ENCODE measurements at regions not wholly inside any gene's neighbourhood (a gene's known extent, or its start where the extent isn't known, plus 50 kb on each side); places are given as distances from the start of the nearest gene placed in this dataset.

DNA sequence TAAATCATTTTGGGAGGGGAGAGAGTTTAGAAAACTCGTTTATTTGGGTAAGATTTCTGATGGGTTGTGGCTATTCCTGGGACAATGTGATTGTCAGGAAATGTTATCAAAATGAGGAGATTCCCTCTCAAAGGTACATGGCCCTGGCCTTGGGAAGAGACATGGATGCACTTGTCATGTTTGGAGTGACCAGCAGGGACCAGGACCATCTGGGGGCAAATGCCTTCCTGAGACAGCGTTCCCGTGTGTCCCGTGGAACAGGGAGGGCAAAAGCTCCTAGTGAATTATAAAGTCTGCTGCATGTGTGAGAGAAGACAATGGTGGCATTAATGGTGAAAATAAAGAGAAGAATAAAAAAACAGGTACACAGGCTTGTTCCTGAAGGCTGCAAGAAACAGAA lies 317.3 kb downstream of the ZNF536 start:
- no peak for TF ChIP-seq CHD2 (IDR thresholded peaks at IDR 0.05; ENCODE audit: low read length, partially characterized antibody)
- TF ChIP-seq, protein P1, sequence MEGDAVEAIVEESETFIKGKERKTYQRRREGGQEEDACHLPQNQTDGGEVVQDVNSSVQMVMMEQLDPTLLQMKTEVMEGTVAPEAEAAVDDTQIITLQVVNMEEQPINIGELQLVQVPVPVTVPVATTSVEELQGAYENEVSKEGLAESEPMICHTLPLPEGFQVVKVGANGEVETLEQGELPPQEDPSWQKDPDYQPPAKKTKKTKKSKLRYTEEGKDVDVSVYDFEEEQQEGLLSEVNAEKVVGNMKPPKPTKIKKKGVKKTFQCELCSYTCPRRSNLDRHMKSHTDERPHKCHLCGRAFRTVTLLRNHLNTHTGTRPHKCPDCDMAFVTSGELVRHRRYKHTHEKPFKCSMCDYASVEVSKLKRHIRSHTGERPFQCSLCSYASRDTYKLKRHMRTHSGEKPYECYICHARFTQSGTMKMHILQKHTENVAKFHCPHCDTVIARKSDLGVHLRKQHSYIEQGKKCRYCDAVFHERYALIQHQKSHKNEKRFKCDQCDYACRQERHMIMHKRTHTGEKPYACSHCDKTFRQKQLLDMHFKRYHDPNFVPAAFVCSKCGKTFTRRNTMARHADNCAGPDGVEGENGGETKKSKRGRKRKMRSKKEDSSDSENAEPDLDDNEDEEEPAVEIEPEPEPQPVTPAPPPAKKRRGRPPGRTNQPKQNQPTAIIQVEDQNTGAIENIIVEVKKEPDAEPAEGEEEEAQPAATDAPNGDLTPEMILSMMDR (IDR thresholded peaks at IDR 0.05), result no peak
- no peak for TF ChIP-seq SREBF2 (IDR thresholded peaks at IDR 0.05)
